Ascending aorta (tissue), 2 donors: ENCODE measurements at regions not wholly inside any gene's neighbourhood (a gene's known extent, or its start where the extent isn't known, plus 50 kb on each side); places are given as distances from the start of the nearest gene placed in this dataset.

Source experiments
- DNase-seq, 2 donors: peaks; one replicate each; pipeline ENCODE4 v3.0.0-alpha.2; 2019; ENCODE audit warnings: low spot score in 2 of 2
- H3K27ac ChIP-seq, 2 donors: fragments of 200-600 bp; sonication (generic); one replicate each; pipeline ENCODE4 v1.5.1; 2016 to 2017; ENCODE audit warnings: mild to moderate bottlenecking in 1 of 2
- H3K27me3 ChIP-seq: fragments of 200-600 bp; sonication (generic); one replicate; pipeline ENCODE4 v1.5.1; 2017
- H3K36me3 ChIP-seq, 2 donors: fragments of 200-600 bp; sonication (generic); one replicate each; pipeline ENCODE4 v1.5.1; 2016
- H3K4me1 ChIP-seq, 2 donors: fragments of 200-600 bp; sonication (generic); one replicate each; pipeline ENCODE4 v1.5.1; 2016 to 2017; ENCODE audit warnings: mild to moderate bottlenecking in 1 of 2
- H3K4me3 ChIP-seq, 2 donors: fragments of 200-600 bp; sonication (generic); one replicate each; pipeline ENCODE4 v1.5.1; 2016 to 2017; ENCODE audit warnings: mild to moderate bottlenecking in 1 of 2
- H3K9me3 ChIP-seq, 2 donors: fragments of 200-600 bp; sonication (generic); one replicate each; pipeline ENCODE4 v1.5.1; 2016
- intact Hi-C: fragments of 100-400 bp; cut with DNase I; formaldehyde crosslinking; loops from one replicate; pipeline ENCODE4 v1.15.1; 2023
- TF ChIP-seq, protein P1 (sequence below), 3 experiments: fragments of 200-600 bp in 2 of 3; fragments of 450-650 bp in 1 of 3; sonication (generic) in 2 of 3; IDR thresholded peaks; one replicate each; pipeline ENCODE4 v1.5.1; 2016 to 2019; ENCODE audit warnings: antibody characterized with exemption in 3 of 3, mild to moderate bottlenecking in 1 of 3, moderate library complexity in 1 of 3

- TF ChIP-seq, protein P1, sequence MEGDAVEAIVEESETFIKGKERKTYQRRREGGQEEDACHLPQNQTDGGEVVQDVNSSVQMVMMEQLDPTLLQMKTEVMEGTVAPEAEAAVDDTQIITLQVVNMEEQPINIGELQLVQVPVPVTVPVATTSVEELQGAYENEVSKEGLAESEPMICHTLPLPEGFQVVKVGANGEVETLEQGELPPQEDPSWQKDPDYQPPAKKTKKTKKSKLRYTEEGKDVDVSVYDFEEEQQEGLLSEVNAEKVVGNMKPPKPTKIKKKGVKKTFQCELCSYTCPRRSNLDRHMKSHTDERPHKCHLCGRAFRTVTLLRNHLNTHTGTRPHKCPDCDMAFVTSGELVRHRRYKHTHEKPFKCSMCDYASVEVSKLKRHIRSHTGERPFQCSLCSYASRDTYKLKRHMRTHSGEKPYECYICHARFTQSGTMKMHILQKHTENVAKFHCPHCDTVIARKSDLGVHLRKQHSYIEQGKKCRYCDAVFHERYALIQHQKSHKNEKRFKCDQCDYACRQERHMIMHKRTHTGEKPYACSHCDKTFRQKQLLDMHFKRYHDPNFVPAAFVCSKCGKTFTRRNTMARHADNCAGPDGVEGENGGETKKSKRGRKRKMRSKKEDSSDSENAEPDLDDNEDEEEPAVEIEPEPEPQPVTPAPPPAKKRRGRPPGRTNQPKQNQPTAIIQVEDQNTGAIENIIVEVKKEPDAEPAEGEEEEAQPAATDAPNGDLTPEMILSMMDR (IDR thresholded peaks at IDR 0.05) = no peak
- intact Hi-C loops = no loop called here
- Histone ChIP-seq H3K27me3 (no peaks in the 10 kb centered on the region), H3K4me1 (no peaks in the 10 kb centered on the region), H3K9me3 (no peaks in the 10 kb centered on the region), H3K4me3 (no peak overlapping the region), H3K36me3 (no peaks in the 10 kb centered on the region), H3K27ac (no peak overlapping the region)
- no peak for DNase-seq
Measured at GRCh38 chr4:13032936-13033335, 451.2 kb downstream of the RAB28 start.

- TF ChIP-seq, protein P1 (IDR thresholded peaks at IDR 0.05) = no peak
- Histone ChIP-seq H3K36me3 (no peaks in the 10 kb centered on the region), H3K27me3 (no peaks in the 10 kb centered on the region), H3K9me3 (no peaks in the 10 kb centered on the region), H3K4me1 (no peaks in the 10 kb centered on the region), H3K4me3 (no peak overlapping the region), H3K27ac (no peak overlapping the region)
- no peak for DNase-seq
- intact Hi-C loops = no loop called here
Measured at GRCh38 chr4:13024147-13025105, 459.7 kb downstream of the RAB28 start.

GRCh38 chr4:13007802-13008470, 476.2 kb downstream of the RAB28 start:
- intact Hi-C loops = no loop called here
- Histone ChIP-seq H3K27me3 (no peaks in the 10 kb centered on the region), H3K36me3 (no peaks in the 10 kb centered on the region), H3K9me3 (no peaks in the 10 kb centered on the region), H3K4me1 (no peaks in the 10 kb centered on the region), H3K4me3 (no peak overlapping the region), H3K27ac (no peak overlapping the region)
- no peak for DNase-seq
- TF ChIP-seq, protein P1 (IDR thresholded peaks at IDR 0.05) = no peak

GRCh38 chr4:12993923-12994322, 490.2 kb downstream of the RAB28 start:
- Histone ChIP-seq H3K9me3 (peaks cover 0 to 9% of the 10 kb centered on the region in 2 donors), H3K4me1 (no peaks in the 10 kb centered on the region), H3K27me3 (no peaks in the 10 kb centered on the region), H3K27ac (no peak overlapping the region), H3K36me3 (no peaks in the 10 kb centered on the region), H3K4me3 (no peak overlapping the region)
- DNase-seq = no peak
- intact Hi-C loops = no loop called here
- TF ChIP-seq, protein P1 (IDR thresholded peaks at IDR 0.05) = no peak

- TF ChIP-seq, protein P1 (IDR thresholded peaks at IDR 0.05) = no peak
- Histone ChIP-seq H3K4me3 (no peak overlapping the region), H3K27me3 (no peaks in the 10 kb centered on the region), H3K27ac (no peak overlapping the region), H3K4me1 (no peaks in the 10 kb centered on the region), H3K36me3 (no peaks in the 10 kb centered on the region), H3K9me3 (no peaks in the 10 kb centered on the region)
- DNase-seq = no peak
- intact Hi-C loops = no loop called here
Measured at GRCh38 chr4:12987284-12987683, 496.9 kb downstream of the RAB28 start.
